GM18502 (cell line): ENCODE measurements at regions not wholly inside any gene's neighbourhood (a gene's known extent, or its start where the extent isn't known, plus 50 kb on each side); places are given as distances from the start of the nearest gene placed in this dataset.
"Not testable (repeated sequence)": the region's sequence is repeated elsewhere in the genome, so short reads cannot be mapped to it uniquely, and the experiment has no call there.

ENCODE experiments used
- ATAC-seq: cut with Tn5 transposase; IDR thresholded peaks from one replicate; pipeline ENCODE4 v1.9.1; 2021; ENCODE audit warnings: mild to moderate bottlenecking; ENCODE audit not compliant: unreplicated experiment, poor library complexity

DNA sequence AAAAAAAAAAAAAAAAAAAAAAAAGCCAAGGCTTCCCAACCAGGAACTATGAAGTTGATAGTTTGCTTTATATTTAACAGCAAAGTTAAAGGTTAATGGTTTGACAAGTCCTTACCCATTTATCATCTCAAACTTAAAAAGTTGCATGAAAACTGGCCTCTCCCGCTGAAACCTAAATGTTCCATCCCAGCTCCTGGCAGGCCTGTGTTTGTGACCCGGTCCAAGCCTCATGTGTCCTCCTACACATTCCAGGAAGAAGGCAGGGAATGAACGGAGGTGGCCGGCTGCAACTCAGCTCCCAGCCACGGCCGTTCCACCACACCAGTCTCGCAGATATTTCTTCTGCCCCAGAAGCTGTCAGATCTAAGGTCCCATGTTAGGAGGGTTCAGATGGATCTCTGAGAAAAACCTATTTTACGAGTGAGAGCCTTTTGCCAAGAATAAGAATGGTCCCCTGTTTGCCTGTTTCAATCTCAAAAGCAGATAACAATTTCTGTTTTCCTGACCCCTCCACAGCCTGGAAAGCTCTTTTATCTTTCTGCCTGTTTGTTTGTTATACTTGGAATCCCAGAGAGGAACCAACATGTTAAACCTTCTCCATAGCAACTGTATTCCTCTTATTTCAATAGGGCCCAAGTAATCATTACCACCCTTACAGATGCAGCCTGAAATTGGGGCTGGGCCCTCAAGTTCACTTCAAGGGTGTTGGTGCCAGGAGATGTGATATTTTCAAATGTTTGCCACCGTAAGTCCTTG lies 56.5 kb downstream of the KCTD12 start:
- ATAC-seq = no peak

DNA sequence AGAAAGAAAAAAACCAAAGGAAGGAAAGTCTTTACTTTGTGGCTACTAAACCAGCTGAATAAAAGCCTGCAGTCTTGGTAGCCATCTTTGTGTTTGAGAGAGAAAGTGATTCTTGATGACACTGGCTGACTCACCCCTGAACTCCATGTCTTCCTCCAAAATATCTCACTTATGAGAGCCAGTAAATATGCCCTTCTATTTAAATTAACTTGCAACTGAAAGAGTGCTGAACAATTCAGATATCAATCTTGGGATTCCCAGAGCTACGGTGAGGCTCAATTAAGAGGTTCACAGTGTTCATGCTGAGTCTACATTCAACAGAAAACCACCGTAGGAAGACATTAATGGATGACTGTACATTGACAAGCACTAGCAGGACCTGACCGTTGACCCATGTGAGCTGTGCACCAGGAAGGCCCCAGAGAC lies 57.9 kb downstream of the KCTD12 start:
- ATAC-seq = peak; percentile 80

GRCh38 chr13:76826527-76826926 lies 59.7 kb downstream of the KCTD12 start:
- ATAC-seq = no peak

DNA sequence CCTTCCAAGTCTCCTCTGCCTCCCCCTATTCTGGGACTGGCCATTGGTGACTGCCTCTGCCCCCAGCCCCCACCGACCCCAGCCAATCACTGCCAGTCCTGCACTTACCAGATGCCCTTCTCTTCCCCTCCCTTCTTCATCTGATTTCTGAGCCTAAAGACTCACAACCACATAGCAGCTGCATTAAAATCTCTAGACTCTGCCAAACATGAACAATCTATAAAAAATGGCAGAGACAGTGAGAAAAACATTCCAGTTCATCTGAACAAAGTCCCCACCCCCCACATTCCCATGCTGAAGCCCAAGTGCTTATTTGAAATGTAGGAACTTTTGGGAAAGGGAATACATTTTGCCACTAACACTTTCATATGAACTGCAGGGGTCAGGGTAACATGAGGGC lies 60.8 kb downstream of the KCTD12 start:
- no peak for ATAC-seq

- no peak for ATAC-seq
Observed at GRCh38 chr13:76823969-76824368, 62.2 kb downstream of the KCTD12 start.

- ATAC-seq = peak; percentile 76
Observed at GRCh38 chr13:76822698-76823267, 63.4 kb downstream of the KCTD12 start.

GRCh38 chr13:76821222-76821621 lies 65.0 kb downstream of the KCTD12 start:
- not testable (repeated sequence) for ATAC-seq

DNA sequence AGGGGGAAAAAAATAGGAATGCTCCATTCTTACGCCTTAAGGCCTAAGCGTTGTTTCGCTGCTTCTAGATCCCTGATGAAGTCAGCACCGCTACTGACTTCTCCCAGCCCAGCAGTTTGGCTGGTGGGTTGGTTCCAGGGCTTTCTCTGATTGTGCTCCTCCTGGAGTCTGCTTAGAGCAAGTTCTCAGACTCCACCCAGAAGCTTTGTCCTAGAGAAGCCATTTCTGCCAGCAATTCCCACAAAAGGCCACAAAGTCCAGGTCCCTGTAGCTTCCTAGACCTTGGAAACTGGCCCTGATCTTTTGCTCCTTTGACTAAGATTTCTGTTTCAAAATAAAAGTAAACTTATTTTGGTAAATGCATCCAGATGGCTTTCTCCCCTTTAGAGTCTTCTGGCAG lies 65.4 kb downstream of the KCTD12 start:
- ATAC-seq = no peak

DNA sequence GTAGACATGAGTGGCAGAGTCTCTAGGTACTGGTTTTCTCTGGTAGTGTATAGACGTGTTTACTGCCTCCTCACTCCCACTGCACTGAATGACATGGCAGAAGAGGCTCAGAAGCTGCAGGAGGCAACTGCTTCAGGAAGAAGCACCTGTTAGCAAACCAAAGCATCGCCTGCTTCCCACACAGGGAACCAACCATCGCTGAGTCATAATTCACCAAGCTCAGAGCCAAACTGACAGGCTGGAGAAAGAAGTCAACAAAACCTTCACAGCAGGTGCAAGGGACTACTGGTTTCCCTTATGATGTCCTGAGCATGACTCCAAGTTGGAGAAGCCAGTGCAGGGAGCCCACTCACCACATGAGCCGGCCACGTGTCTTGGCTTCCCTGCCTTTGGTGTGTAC lies 69.8 kb downstream of the KCTD12 start:
- peak; percentile 55 for ATAC-seq

GRCh38 chr13:76815344-76815743 lies 70.9 kb downstream of the KCTD12 start:
- no peak for ATAC-seq

DNA sequence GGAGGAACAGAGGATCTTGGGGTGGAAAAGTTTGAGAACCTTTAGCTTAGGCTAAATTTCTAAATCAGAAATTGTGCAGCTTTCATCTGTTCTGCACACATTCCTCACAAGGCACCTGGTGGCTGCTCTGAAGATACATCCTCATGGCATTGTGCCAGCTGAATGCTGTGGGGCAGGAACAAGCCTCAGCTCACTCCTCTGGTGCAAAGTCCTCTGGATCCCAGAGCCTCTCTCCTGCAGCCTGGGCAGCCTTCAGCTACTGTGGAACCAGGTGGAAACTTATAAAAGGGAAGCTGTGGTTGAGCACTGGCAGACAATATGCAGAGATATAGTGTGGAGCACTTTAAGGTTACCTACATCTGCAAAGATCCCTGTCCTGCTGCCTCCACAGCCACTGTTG lies 72.3 kb downstream of the KCTD12 start:
- ATAC-seq = no peak

DNA sequence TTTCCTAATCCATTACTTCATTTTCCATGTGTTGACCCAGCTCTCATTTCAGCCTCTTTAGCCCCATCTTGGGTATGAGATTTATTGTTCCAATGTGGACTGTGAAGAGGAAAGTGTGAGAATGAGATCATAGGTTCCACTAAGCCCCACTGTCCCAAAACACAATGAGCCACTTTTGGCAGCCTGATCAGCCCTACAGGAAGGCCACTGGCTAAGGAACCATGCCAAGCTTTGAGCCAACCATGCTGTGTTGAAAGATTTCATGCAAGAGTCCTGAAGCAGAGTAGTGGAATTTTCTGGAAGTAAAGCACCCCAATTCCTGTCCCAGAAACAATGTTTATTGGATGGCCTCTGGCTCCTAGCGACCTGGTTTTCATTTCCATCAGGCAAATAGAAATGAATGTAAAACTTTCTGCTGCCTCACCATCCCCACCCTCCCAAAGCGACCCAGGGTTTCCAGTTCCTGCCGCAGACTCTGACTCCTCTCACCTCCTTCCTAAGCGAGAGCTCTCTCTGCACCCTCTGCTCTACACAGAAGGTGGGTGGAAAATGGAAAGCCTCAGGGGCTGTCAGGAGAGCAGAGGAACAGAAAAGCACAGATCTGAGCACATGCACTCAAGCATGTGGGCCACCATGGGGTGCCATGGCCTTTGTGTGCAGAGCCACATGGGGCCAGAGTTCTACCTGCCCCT lies 73.1 kb downstream of the KCTD12 start:
- ATAC-seq = no peak

- ATAC-seq = no peak
Observed at GRCh38 chr13:76812206-76812897, 73.9 kb downstream of the KCTD12 start.

- ATAC-seq = no peak
Observed at GRCh38 chr13:76809389-76809788, 76.8 kb downstream of the KCTD12 start.

- ATAC-seq = no peak
Observed at GRCh38 chr13:76808927-76809326, 77.3 kb downstream of the KCTD12 start.

GRCh38 chr13:76804801-76805200 lies 81.4 kb downstream of the KCTD12 start:
- no peak for ATAC-seq

- ATAC-seq = no peak
Observed at GRCh38 chr13:76803831-76804230, 82.4 kb downstream of the KCTD12 start.

- no peak for ATAC-seq
Observed at GRCh38 chr13:76800943-76801342, 85.3 kb downstream of the KCTD12 start.

DNA sequence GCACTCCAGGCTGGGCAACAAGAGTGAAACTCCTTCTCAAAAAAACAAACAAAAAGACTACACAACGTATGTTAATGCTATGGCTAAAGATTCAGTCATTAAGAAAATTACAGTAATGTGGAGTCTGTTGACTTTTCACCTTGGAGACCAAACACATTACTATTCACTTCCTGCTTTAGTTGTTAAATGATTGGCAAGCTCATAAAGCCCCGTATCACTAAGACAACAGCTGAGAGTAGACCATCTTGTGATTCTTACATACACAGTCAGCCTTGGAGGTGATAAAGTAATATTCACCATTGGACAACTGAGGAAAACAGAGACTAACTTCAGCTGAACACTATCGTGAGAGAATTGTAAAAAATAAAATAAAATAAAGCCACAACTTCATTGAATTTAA lies 86.5 kb downstream of the KCTD12 start:
- ATAC-seq = no peak

DNA sequence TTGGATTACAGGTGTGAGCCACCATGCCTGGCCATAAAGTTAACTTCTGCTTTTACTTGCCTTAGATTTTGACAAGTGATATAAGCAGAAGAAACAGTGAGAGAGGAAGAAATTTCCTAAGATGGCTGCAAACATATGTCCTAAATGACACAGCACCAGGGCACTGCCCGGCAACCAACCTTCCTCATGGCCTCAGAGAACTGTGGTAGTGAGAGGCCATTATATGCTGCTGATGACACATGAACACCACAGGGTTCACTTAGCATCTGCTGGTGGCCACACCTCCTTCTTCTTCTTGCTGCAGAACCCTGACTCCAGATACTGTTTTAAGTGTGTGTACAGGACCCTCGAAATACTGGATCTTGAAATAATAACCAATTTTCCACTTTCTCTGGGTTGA lies 88.2 kb downstream of the KCTD12 start:
- ATAC-seq = peak; percentile 40

- no peak for ATAC-seq
Observed at GRCh38 chr13:76797361-76797760, 88.8 kb downstream of the KCTD12 start.
